IPS-18a (cell line): ENCODE measurements at regions not wholly inside any gene's neighbourhood (a gene's known extent, or its start where the extent isn't known, plus 50 kb on each side); places are given as distances from the start of the nearest gene placed in this dataset.

Experiments used
- H3K27ac ChIP-seq: one replicate; pipeline ENCODE4 v1.5.1; 2013; ENCODE audit warnings: low read length
- H3K27me3 ChIP-seq: one replicate; pipeline ENCODE4 v1.6.1; 2013; ENCODE audit warnings: mild to moderate bottlenecking, low read length; ENCODE audit not compliant: control insufficient read depth, insufficient read depth
- H3K36me3 ChIP-seq: one replicate; pipeline ENCODE4 v1.6.1; 2013; ENCODE audit warnings: low read depth, low read length; ENCODE audit not compliant: control insufficient read depth
- H3K4me1 ChIP-seq: one replicate; pipeline ENCODE4 v1.6.1; 2013; ENCODE audit warnings: low read depth, low read length; ENCODE audit not compliant: control insufficient read depth
- H3K4me3 ChIP-seq: one replicate; pipeline ENCODE4 v1.5.1; 2013; ENCODE audit warnings: low read length
- H3K9ac ChIP-seq: one replicate; pipeline ENCODE4 v1.6.1; 2013; ENCODE audit warnings: mild to moderate bottlenecking, low read length, moderate library complexity
- H3K9me3 ChIP-seq: one replicate; pipeline ENCODE4 v1.6.1; 2013; ENCODE audit warnings: low read depth, low read length; ENCODE audit not compliant: control insufficient read depth

GRCh38 chr2:38496927-38497669 is 105.6 kb downstream of the HNRNPLL start:
- no peaks in the 10 kb centered on the region for H3K4me1 ChIP-seq
- no peaks in the 10 kb centered on the region for H3K27me3 ChIP-seq
- no peak overlapping the region for H3K9ac ChIP-seq
- H3K4me3 ChIP-seq, result no peak overlapping the region
- H3K9me3 ChIP-seq, result no peaks in the 10 kb centered on the region
- no peak overlapping the region for H3K27ac ChIP-seq
- no peaks in the 10 kb centered on the region for H3K36me3 ChIP-seq

- H3K4me3 ChIP-seq, result no peak overlapping the region
- H3K9ac ChIP-seq, result no peak overlapping the region
- H3K27ac ChIP-seq, result no peak overlapping the region
- no peaks in the 10 kb centered on the region for H3K4me1 ChIP-seq
- no peaks in the 10 kb centered on the region for H3K36me3 ChIP-seq
- H3K9me3 ChIP-seq, result no peaks in the 10 kb centered on the region
- no peaks in the 10 kb centered on the region for H3K27me3 ChIP-seq
Measured at GRCh38 chr2:38495880-38496279, 106.8 kb downstream of the HNRNPLL start.

- Histone ChIP-seq H3K4me1 (no peaks in the 10 kb centered on the region), H3K27ac (no peak overlapping the region), H3K9me3 (no peaks in the 10 kb centered on the region), H3K4me3 (no peak overlapping the region), H3K9ac (no peak overlapping the region), H3K27me3 (no peaks in the 10 kb centered on the region), H3K36me3 (no peaks in the 10 kb centered on the region)
Measured at GRCh38 chr2:38494394-38494793, 108.3 kb downstream of the HNRNPLL start.

- Histone ChIP-seq H3K4me1 (no peaks in the 10 kb centered on the region), H3K27ac (no peak overlapping the region), H3K4me3 (no peak overlapping the region), H3K36me3 (no peaks in the 10 kb centered on the region), H3K9me3 (no peaks in the 10 kb centered on the region), H3K9ac (no peak overlapping the region), H3K27me3 (no peaks in the 10 kb centered on the region)
Measured at GRCh38 chr2:38492042-38492615, 110.6 kb downstream of the HNRNPLL start.

- Histone ChIP-seq H3K9me3 (no peaks in the 10 kb centered on the region), H3K27ac (no peak overlapping the region), H3K9ac (no peak overlapping the region), H3K27me3 (no peaks in the 10 kb centered on the region), H3K4me3 (no peak overlapping the region), H3K4me1 (no peaks in the 10 kb centered on the region), H3K36me3 (no peaks in the 10 kb centered on the region)
Measured at GRCh38 chr2:38491436-38491835, 111.3 kb downstream of the HNRNPLL start.

GRCh38 chr2:38489846-38490245 is 112.8 kb upstream of the ATL2 start:
- no peaks in the 10 kb centered on the region for H3K36me3 ChIP-seq
- H3K4me1 ChIP-seq, result no peaks in the 10 kb centered on the region
- no peaks in the 10 kb centered on the region for H3K9me3 ChIP-seq
- no peak overlapping the region for H3K4me3 ChIP-seq
- H3K27me3 ChIP-seq, result no peaks in the 10 kb centered on the region
- no peak overlapping the region for H3K9ac ChIP-seq
- no peak overlapping the region for H3K27ac ChIP-seq

GRCh38 chr2:38487852-38488251 is 110.8 kb upstream of the ATL2 start:
- H3K36me3 ChIP-seq, result no peaks in the 10 kb centered on the region
- no peaks in the 10 kb centered on the region for H3K27me3 ChIP-seq
- H3K9ac ChIP-seq, result no peak overlapping the region
- H3K4me3 ChIP-seq, result no peak overlapping the region
- H3K4me1 ChIP-seq, result no peaks in the 10 kb centered on the region
- H3K27ac ChIP-seq, result no peak overlapping the region
- H3K9me3 ChIP-seq, result no peaks in the 10 kb centered on the region

- Histone ChIP-seq H3K27me3 (no peaks in the 10 kb centered on the region), H3K9ac (no peak overlapping the region), H3K36me3 (no peaks in the 10 kb centered on the region), H3K4me1 (no peaks in the 10 kb centered on the region), H3K27ac (no peak overlapping the region), H3K4me3 (no peak overlapping the region), H3K9me3 (no peaks in the 10 kb centered on the region)
Measured at GRCh38 chr2:38486213-38487026, 109.3 kb upstream of the ATL2 start.

GRCh38 chr2:38485734-38486133 is 108.7 kb upstream of the ATL2 start:
- H3K27me3 ChIP-seq, result no peaks in the 10 kb centered on the region
- H3K4me1 ChIP-seq, result no peaks in the 10 kb centered on the region
- H3K27ac ChIP-seq, result no peak overlapping the region
- no peak overlapping the region for H3K4me3 ChIP-seq
- H3K9ac ChIP-seq, result no peak overlapping the region
- H3K9me3 ChIP-seq, result peaks cover 2% of the 10 kb centered on the region
- no peaks in the 10 kb centered on the region for H3K36me3 ChIP-seq

- H3K27ac ChIP-seq, result no peak overlapping the region
- H3K9ac ChIP-seq, result no peak overlapping the region
- H3K27me3 ChIP-seq, result no peaks in the 10 kb centered on the region
- no peak overlapping the region for H3K4me3 ChIP-seq
- peaks cover 3% of the 10 kb centered on the region for H3K9me3 ChIP-seq
- no peaks in the 10 kb centered on the region for H3K36me3 ChIP-seq
- H3K4me1 ChIP-seq, result no peaks in the 10 kb centered on the region
Measured at GRCh38 chr2:38484957-38485356, 107.9 kb upstream of the ATL2 start.

- Histone ChIP-seq H3K36me3 (no peaks in the 10 kb centered on the region), H3K9me3 (peaks cover 3% of the 10 kb centered on the region), H3K9ac (no peak overlapping the region), H3K27me3 (no peaks in the 10 kb centered on the region), H3K27ac (no peak overlapping the region), H3K4me3 (no peak overlapping the region), H3K4me1 (no peaks in the 10 kb centered on the region)
Measured at GRCh38 chr2:38483776-38484501, 106.9 kb upstream of the ATL2 start.
